HUES48 (cell line): ENCODE measurements at regions not wholly inside any gene's neighbourhood (a gene's known extent, or its start where the extent isn't known, plus 50 kb on each side); places are given as distances from the start of the nearest gene placed in this dataset.
"Not testable (repeated sequence)": the region's sequence is repeated elsewhere in the genome, so short reads cannot be mapped to it uniquely, and the experiment has no call there.

Source experiments
- H3K27ac ChIP-seq: one replicate; pipeline ENCODE4 v1.7.0; 2013; ENCODE audit warnings: low read depth, low read length, inconsistent platforms
- H3K27me3 ChIP-seq: 2 replicates; pipeline ENCODE4 v1.6.1; 2013; ENCODE audit warnings: mild to moderate bottlenecking, low read length; ENCODE audit not compliant: control insufficient read depth, insufficient read depth
- H3K36me3 ChIP-seq: 2 replicates; pipeline ENCODE4 v1.6.1; 2013; ENCODE audit warnings: low read length; ENCODE audit not compliant: control insufficient read depth, insufficient read depth
- H3K4me1 ChIP-seq: 2 replicates; pipeline ENCODE4 v1.6.1; 2013; ENCODE audit warnings: mild to moderate bottlenecking, low read length; ENCODE audit not compliant: control insufficient read depth, insufficient read depth
- H3K4me3 ChIP-seq: 2 replicates; pipeline ENCODE4 v1.5.1; 2013; ENCODE audit warnings: mild to moderate bottlenecking, low read depth, low read length
- H3K9ac ChIP-seq: 2 replicates; pipeline ENCODE4 v1.6.1; 2013; ENCODE audit warnings: mild to moderate bottlenecking, low read depth, low read length, moderate library complexity
- H3K9me3 ChIP-seq: 2 replicates; pipeline ENCODE4 v1.6.1; 2013; ENCODE audit warnings: low read length; ENCODE audit not compliant: control insufficient read depth, insufficient read depth

GRCh38 chr4:19478791-19479190 is 772.9 kb upstream of the SLIT2 start:
- Histone ChIP-seq H3K27ac (no peak overlapping the region), H3K9ac (no peak overlapping the region), H3K9me3 (no peaks in the 10 kb centered on the region), H3K36me3 (no peaks in the 10 kb centered on the region), H3K4me1 (no peaks in the 10 kb centered on the region), H3K4me3 (no peak overlapping the region), H3K27me3 (no peaks in the 10 kb centered on the region)

GRCh38 chr4:19473569-19473968 is 778.1 kb upstream of the SLIT2 start:
- Histone ChIP-seq H3K27me3 (no peaks in the 10 kb centered on the region), H3K4me3 (no peak overlapping the region), H3K9me3 (no peaks in the 10 kb centered on the region), H3K9ac (no peak overlapping the region), H3K36me3 (no peaks in the 10 kb centered on the region), H3K4me1 (no peaks in the 10 kb centered on the region), H3K27ac (no peak overlapping the region)

- no peak overlapping the region for H3K27ac ChIP-seq
- H3K27me3 ChIP-seq, result no peaks in the 10 kb centered on the region
- no peaks in the 10 kb centered on the region for H3K9me3 ChIP-seq
- no peak overlapping the region for H3K9ac ChIP-seq
- H3K4me1 ChIP-seq, result no peaks in the 10 kb centered on the region
- H3K4me3 ChIP-seq, result no peak overlapping the region
- H3K36me3 ChIP-seq, result no peaks in the 10 kb centered on the region
Observed at GRCh38 chr4:19472666-19473065, 779.0 kb upstream of the SLIT2 start.

GRCh38 chr4:19470001-19470400 is 781.7 kb upstream of the SLIT2 start:
- H3K27ac ChIP-seq, H3K9ac ChIP-seq, H3K4me3 ChIP-seq, H3K4me1 ChIP-seq, H3K9me3 ChIP-seq, H3K36me3 ChIP-seq, H3K27me3 ChIP-seq: not testable (repeated sequence)

- Histone ChIP-seq H3K36me3 (no peaks in the 10 kb centered on the region), H3K27ac (no peak overlapping the region), H3K9me3 (no peaks in the 10 kb centered on the region), H3K27me3 (no peaks in the 10 kb centered on the region), H3K4me3 (no peak overlapping the region), H3K9ac (no peak overlapping the region), H3K4me1 (no peaks in the 10 kb centered on the region)
Observed at GRCh38 chr4:19462117-19462516, 789.6 kb upstream of the SLIT2 start.

- Histone ChIP-seq H3K4me1 (no peaks in the 10 kb centered on the region), H3K27ac (no peak overlapping the region), H3K36me3 (no peaks in the 10 kb centered on the region), H3K9me3 (no peaks in the 10 kb centered on the region), H3K27me3 (no peaks in the 10 kb centered on the region), H3K9ac (no peak overlapping the region), H3K4me3 (no peak overlapping the region)
Observed at GRCh38 chr4:19455850-19456602, 795.7 kb upstream of the SLIT2 start.

- Histone ChIP-seq H3K36me3 (no peaks in the 10 kb centered on the region), H3K9ac (no peak overlapping the region), H3K27ac (no peak overlapping the region), H3K27me3 (no peaks in the 10 kb centered on the region), H3K9me3 (peaks cover 7% of the 10 kb centered on the region; the same call in 1 of the 2 replicates), H3K4me1 (no peaks in the 10 kb centered on the region), H3K4me3 (no peak overlapping the region)
Observed at GRCh38 chr4:19455196-19455595, 796.5 kb upstream of the SLIT2 start.

- Histone ChIP-seq H3K27me3 (no peaks in the 10 kb centered on the region), H3K4me1 (no peaks in the 10 kb centered on the region), H3K27ac (no peak overlapping the region), H3K9ac (no peak overlapping the region), H3K36me3 (no peaks in the 10 kb centered on the region), H3K4me3 (no peak overlapping the region; the same call in 1 of the 2 replicates), H3K9me3 (peaks cover 43% of the 10 kb centered on the region)
Observed at GRCh38 chr4:19438233-19438632, 813.5 kb upstream of the SLIT2 start.

- H3K9me3 ChIP-seq, result peaks cover 40% of the 10 kb centered on the region
- H3K4me1 ChIP-seq, result no peaks in the 10 kb centered on the region
- H3K9ac ChIP-seq, result no peak overlapping the region
- no peaks in the 10 kb centered on the region for H3K36me3 ChIP-seq
- H3K27ac ChIP-seq, result no peak overlapping the region
- peaks cover 8% of the 10 kb centered on the region for H3K27me3 ChIP-seq
- H3K4me3 ChIP-seq, result no peak overlapping the region
Observed at GRCh38 chr4:19437008-19437407, 814.7 kb upstream of the SLIT2 start.

- no peak overlapping the region for H3K4me3 ChIP-seq
- H3K36me3 ChIP-seq, result no peaks in the 10 kb centered on the region
- no peak overlapping the region for H3K27ac ChIP-seq
- H3K4me1 ChIP-seq, result no peaks in the 10 kb centered on the region
- peaks cover 20% of the 10 kb centered on the region for H3K9me3 ChIP-seq
- H3K9ac ChIP-seq, result no peak overlapping the region
- peaks cover 77% of the 10 kb centered on the region for H3K27me3 ChIP-seq
Observed at GRCh38 chr4:19429684-19430083, 822.0 kb upstream of the SLIT2 start.

GRCh38 chr4:19425146-19425545 is 826.6 kb upstream of the SLIT2 start:
- Histone ChIP-seq H3K27me3 (peaks cover 50% of the 10 kb centered on the region), H3K4me1 (no peaks in the 10 kb centered on the region), H3K9me3 (peaks cover 3% of the 10 kb centered on the region; the same call in 1 of the 2 replicates), H3K36me3 (no peaks in the 10 kb centered on the region), H3K4me3 (no peak overlapping the region), H3K9ac (no peak overlapping the region), H3K27ac (no peak overlapping the region)
